ENCODE measurements at regions not wholly inside any gene's neighbourhood (a gene's known extent, or its start where the extent isn't known, plus 50 kb on each side); places are given as distances from the start of the nearest gene placed in this dataset.
A peak's percentile ranks its signal among the peaks of the same experiment; 100 is the strongest.

DNA sequence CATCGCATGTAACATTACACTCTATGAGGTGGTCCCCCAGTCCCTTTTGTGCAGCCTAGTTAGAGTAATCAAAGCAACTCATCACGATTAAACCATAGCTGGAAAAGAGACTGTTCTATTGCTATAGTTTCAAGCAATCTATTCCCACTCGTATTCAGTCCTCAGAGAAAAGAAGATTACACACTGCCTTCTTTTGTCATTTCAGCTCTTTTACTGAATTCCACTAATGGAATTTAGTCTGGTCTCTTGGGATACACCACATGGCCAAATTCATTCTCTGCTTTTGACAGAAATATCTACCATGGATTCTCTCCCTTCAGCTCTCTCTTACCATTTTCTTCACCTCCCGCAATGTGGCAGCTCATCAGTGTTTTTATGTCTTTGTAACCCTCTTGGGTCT lies 108.9 kb upstream of the HDAC9 start:
- H3K4me3 ChIP-seq (ENCODE audit: low read length), result no peak overlapping the region
- no peak overlapping the region for H3K9ac ChIP-seq (ENCODE audit: low read depth, low read length)
- H3K9me3 ChIP-seq (ENCODE audit: insufficient read depth, low read depth, low read length), result no peaks in the 10 kb centered on the region
- peaks cover 31% of the 10 kb centered on the region for H3K4me1 ChIP-seq (ENCODE audit: insufficient read depth, low read length)
- no peaks in the 10 kb centered on the region for H3K36me3 ChIP-seq (ENCODE audit: insufficient read depth, low read depth, low read length)
- no peak overlapping the region for H3K27ac ChIP-seq (ENCODE audit: low read length)
- no peaks in the 10 kb centered on the region for H3K27me3 ChIP-seq (ENCODE audit: insufficient read depth, low read length)

DNA sequence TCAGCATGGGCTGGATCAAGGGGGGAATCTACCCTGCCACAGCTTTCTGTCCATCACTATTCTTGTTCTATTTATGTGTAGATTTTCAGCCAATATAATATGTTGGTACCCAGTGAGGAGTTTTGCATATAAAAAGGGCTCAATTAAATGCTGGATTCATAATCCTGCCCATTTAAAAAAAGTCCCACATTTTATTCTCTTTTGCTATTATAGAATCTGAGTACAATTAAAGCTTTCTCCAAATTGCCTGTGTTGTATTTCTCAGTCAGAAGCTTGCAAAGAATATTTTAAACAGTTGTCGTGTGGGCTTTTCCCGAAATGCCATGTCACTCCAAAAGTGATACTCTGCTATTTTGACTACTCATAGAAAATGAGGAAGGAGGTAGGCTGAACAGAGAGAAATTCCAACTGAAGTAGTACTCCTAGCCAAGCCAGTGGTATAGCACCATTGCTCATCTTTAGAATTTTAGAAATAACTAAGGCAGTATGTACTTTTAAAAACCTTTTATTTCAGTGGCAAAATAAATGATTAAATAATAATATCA lies 108.3 kb upstream of the HDAC9 start:
- H3K4me3 ChIP-seq (ENCODE audit: low read length), result no peak overlapping the region
- H3K27me3 ChIP-seq (ENCODE audit: insufficient read depth, low read length), result no peaks in the 10 kb centered on the region
- H3K4me1 ChIP-seq (ENCODE audit: insufficient read depth, low read length), result peaks cover 31% of the 10 kb centered on the region
- H3K9me3 ChIP-seq (ENCODE audit: insufficient read depth, low read depth, low read length), result no peaks in the 10 kb centered on the region
- no peaks in the 10 kb centered on the region for H3K36me3 ChIP-seq (ENCODE audit: insufficient read depth, low read depth, low read length)
- no peak overlapping the region for H3K9ac ChIP-seq (ENCODE audit: low read depth, low read length)
- H3K27ac ChIP-seq (ENCODE audit: low read length), result no peak overlapping the region

DNA sequence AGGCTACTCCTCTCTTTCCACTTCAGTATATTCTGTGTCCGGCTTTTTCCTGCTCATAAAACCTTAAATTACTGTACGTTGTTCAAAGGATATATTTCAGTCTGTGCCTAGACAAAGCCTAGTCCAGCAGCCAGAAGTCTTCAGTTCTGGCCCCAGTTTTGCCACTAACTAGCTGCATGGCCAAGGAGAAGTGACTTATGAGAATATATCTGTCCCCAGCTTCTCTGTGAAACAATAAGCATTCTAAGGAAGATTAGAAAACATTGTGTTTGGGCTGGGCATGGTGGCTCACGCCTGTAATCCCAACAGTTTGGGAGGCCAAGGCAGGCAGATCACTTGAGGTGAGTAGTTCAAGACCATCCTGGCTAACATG lies 105.0 kb upstream of the HDAC9 start:
- no peak overlapping the region for H3K27ac ChIP-seq (ENCODE audit: low read length)
- H3K4me3 ChIP-seq (ENCODE audit: low read length), result no peak overlapping the region
- H3K4me1 ChIP-seq (ENCODE audit: insufficient read depth, low read length), result peaks cover 20% of the 10 kb centered on the region; the same call in 1 of the 2 replicates
- no peaks in the 10 kb centered on the region for H3K36me3 ChIP-seq (ENCODE audit: insufficient read depth, low read depth, low read length)
- no peaks in the 10 kb centered on the region for H3K27me3 ChIP-seq (ENCODE audit: insufficient read depth, low read length)
- no peak overlapping the region for H3K9ac ChIP-seq (ENCODE audit: low read depth, low read length)
- no peaks in the 10 kb centered on the region for H3K9me3 ChIP-seq (ENCODE audit: insufficient read depth, low read depth, low read length)

DNA sequence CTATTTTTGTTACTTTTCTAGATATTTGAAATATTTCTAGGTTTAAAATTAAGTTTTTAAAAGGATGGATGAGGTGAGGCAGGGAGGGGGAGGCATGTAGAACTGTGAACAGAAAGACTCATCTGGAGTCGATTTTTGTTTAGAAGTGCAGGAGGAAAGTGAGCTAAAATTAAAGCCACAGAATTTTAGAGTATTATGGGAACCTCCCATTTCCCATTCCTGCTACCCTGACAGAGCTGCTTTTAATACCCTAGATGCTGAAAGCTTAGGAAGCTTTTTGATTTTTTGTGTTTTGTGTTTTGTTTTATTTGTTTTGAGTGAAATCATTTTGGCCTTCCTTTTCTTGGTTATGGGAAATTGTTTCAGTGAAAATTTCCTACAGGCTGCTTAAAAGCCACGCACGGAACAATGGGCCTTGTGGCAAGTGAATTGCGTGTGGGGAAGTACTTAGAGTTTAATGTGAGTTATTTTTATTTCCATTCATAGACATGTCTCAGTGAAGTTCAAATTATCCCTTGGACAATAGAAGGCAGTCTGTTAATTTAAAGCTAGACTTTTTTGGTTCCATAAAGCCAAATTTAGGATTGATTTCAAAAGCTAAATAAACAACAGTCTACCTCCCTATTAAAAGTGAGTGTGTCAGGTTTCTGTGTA lies 102.0 kb upstream of the HDAC9 start:
- Histone ChIP-seq H3K27me3 (ENCODE audit: insufficient read depth, low read length) (no peaks in the 10 kb centered on the region), H3K9ac (ENCODE audit: low read depth, low read length) (no peak overlapping the region), H3K4me1 (ENCODE audit: insufficient read depth, low read length) (peaks cover 23% of the 10 kb centered on the region), H3K9me3 (ENCODE audit: insufficient read depth, low read depth, low read length) (no peaks in the 10 kb centered on the region), H3K4me3 (ENCODE audit: low read length) (no peak overlapping the region), H3K36me3 (ENCODE audit: insufficient read depth, low read depth, low read length) (no peaks in the 10 kb centered on the region), H3K27ac (ENCODE audit: low read length) (no peak overlapping the region)

DNA sequence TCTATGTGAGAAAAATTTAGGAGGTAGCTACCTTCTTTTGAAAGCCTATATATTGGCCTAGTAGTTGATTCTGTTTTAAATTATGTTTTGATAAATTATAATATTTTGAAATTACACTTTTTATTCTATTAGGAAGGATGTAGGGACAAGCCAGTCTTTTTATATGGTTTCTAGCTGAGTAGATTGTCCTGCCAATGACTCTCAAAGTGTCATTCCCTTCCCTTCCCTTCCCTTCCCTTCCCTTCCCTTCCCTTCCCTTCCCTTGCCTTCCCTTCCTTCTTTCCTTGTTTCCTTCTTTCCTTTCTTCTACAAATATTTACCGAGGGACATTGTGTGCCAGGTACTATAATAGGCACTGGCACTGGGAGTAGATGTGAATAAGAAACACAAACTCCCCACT lies 99.7 kb upstream of the HDAC9 start:
- Histone ChIP-seq H3K4me1 (ENCODE audit: insufficient read depth, low read length) (peaks cover 40% of the 10 kb centered on the region), H3K27me3 (ENCODE audit: insufficient read depth, low read length) (no peaks in the 10 kb centered on the region), H3K9me3 (ENCODE audit: insufficient read depth, low read depth, low read length) (no peaks in the 10 kb centered on the region), H3K27ac (ENCODE audit: low read length) (no peak overlapping the region), H3K4me3 (ENCODE audit: low read length) (no peak overlapping the region), H3K9ac (ENCODE audit: low read depth, low read length) (no peak overlapping the region), H3K36me3 (ENCODE audit: insufficient read depth, low read depth, low read length) (no peaks in the 10 kb centered on the region)

DNA sequence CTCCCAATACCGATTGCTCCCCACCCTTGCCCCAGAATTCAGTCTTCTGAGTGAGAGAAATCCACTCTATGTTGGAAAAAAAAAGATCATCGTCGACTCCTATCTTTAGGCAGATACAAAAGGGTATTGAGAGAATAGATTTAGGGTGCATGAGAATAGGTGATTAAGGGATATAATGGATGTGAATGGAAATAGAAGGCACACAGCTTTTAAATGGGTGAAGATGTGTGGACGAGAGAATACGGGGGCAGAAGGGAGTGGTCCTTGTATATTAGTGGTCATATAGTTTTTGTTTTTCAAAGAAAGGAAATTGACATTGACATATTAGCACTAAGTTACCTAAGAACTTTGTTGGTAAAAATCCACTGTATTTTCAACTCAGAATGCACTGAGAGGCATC lies 98.6 kb upstream of the HDAC9 start:
- Histone ChIP-seq H3K9ac (ENCODE audit: low read depth, low read length) (peak overlapping the region; percentile 7; the same call in 1 of the 2 replicates), H3K4me1 (ENCODE audit: insufficient read depth, low read length) (peaks cover 44% of the 10 kb centered on the region), H3K9me3 (ENCODE audit: insufficient read depth, low read depth, low read length) (no peaks in the 10 kb centered on the region), H3K36me3 (ENCODE audit: insufficient read depth, low read depth, low read length) (no peaks in the 10 kb centered on the region), H3K4me3 (ENCODE audit: low read length) (peak overlapping the region; percentile 17; the same call in 1 of the 2 replicates), H3K27ac (ENCODE audit: low read length) (no peak overlapping the region), H3K27me3 (ENCODE audit: insufficient read depth, low read length) (no peaks in the 10 kb centered on the region)

DNA sequence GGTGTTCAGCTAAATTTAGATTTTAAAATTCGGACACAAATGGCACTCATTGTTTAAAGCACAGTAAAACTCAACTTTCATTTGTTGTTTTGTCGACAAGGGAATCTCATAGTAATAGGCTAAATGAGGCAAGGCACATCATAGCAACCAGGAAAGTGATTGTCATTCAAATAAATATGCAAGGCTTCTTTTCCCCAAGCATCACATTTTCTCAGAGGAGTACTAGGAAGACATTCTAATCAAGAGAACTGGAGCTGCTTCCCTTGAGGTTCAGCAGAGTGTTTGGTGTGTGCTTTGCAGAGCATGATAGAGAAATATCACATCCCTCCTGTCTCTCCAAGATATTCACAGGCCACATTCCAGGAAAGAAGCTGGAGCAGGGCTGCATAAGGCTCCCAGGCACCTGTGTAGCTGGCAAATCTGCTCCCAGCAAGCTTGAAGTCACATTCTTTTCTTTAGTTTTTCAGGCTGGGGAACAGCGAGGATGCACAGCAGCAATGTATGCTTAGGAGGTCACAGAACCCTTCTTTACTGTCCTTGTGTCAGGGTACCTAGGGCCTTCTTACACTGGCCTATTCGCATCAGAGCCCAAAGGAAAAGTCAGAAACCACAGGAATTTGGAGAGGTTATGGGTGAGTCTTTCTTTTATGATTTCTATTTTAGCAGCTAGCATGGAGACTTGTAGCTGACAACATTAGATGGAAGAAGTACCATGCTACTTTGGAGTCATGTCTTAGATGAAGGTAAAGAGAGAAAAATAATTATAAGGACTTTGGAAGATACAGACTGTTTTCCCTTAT lies 95.9 kb upstream of the HDAC9 start:
- H3K9me3 ChIP-seq (ENCODE audit: insufficient read depth, low read depth, low read length), result no peaks in the 10 kb centered on the region
- H3K4me3 ChIP-seq (ENCODE audit: low read length), result no peak overlapping the region
- no peak overlapping the region for H3K27ac ChIP-seq (ENCODE audit: low read length)
- H3K27me3 ChIP-seq (ENCODE audit: insufficient read depth, low read length), result no peaks in the 10 kb centered on the region
- no peak overlapping the region; the same call in 1 of the 2 replicates for H3K9ac ChIP-seq (ENCODE audit: low read depth, low read length)
- peaks cover 44% of the 10 kb centered on the region for H3K4me1 ChIP-seq (ENCODE audit: insufficient read depth, low read length)
- H3K36me3 ChIP-seq (ENCODE audit: insufficient read depth, low read depth, low read length), result no peaks in the 10 kb centered on the region

DNA sequence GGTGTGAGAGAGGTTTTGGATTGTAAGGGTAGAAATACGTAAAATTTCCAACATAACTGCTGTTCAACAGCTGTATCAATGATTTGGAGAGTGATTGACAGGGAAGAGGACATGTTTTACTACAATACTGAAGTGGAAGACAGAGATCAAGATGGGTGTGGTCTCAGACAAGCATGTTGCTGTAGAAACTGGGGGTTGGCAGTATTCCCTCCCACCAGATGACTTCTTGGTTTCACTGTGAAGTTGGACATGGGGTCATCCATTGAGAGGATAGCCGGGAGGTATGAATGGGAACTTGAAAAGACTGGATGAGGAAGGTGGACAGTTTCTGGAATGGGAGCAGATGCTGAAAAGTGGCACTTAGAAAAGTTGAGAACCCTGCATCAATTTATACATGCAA lies 95.3 kb upstream of the HDAC9 start:
- no peak overlapping the region for H3K9ac ChIP-seq (ENCODE audit: low read depth, low read length)
- no peaks in the 10 kb centered on the region for H3K36me3 ChIP-seq (ENCODE audit: insufficient read depth, low read depth, low read length)
- no peaks in the 10 kb centered on the region for H3K9me3 ChIP-seq (ENCODE audit: insufficient read depth, low read depth, low read length)
- peaks cover 47% of the 10 kb centered on the region for H3K4me1 ChIP-seq (ENCODE audit: insufficient read depth, low read length)
- H3K27ac ChIP-seq (ENCODE audit: low read length), result no peak overlapping the region
- no peak overlapping the region for H3K4me3 ChIP-seq (ENCODE audit: low read length)
- no peaks in the 10 kb centered on the region for H3K27me3 ChIP-seq (ENCODE audit: insufficient read depth, low read length)

DNA sequence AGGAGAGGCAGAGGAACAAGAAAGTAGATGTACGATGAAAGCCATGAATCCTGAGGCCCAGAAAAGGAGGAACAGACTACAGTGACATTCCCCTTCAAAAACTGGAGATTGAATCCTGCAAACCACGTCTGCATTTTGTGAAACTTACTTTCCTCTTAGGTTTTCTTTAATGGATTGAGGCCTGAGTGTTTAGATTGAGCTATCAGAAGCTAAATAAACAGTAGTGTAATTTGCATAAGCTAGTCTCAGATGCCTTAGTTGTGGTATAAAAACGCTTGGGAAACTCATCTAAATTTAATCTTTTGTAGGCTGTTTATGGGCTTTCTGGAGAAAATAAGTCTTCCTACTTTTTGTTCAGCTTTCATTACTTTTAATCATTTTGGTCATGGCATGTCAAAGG lies 94.8 kb upstream of the HDAC9 start:
- H3K36me3 ChIP-seq (ENCODE audit: insufficient read depth, low read depth, low read length), result no peaks in the 10 kb centered on the region
- H3K9ac ChIP-seq (ENCODE audit: low read depth, low read length), result no peak overlapping the region
- no peak overlapping the region for H3K4me3 ChIP-seq (ENCODE audit: low read length)
- H3K27ac ChIP-seq (ENCODE audit: low read length), result no peak overlapping the region
- no peaks in the 10 kb centered on the region for H3K9me3 ChIP-seq (ENCODE audit: insufficient read depth, low read depth, low read length)
- H3K4me1 ChIP-seq (ENCODE audit: insufficient read depth, low read length), result peaks cover 49% of the 10 kb centered on the region
- H3K27me3 ChIP-seq (ENCODE audit: insufficient read depth, low read length), result no peaks in the 10 kb centered on the region

DNA sequence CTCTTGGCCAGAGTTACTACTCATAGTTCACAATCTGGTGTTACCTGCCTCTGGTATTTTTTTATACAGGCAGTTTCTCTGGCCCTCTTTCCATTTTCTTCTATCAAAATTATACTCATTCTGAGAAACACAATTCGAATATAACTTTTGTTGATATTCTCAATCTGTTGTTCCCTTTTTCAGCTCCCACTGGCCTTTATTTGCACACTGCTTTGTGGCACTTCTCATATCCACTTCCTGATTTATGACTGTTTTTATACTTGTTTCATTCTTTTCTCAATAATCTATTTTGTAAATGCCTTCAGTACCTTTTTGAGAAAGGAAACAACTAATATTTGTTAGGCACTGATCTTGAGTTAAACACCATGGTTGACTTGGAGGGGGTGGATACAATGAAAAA lies 93.8 kb upstream of the HDAC9 start:
- no peak overlapping the region for H3K4me3 ChIP-seq (ENCODE audit: low read length)
- no peaks in the 10 kb centered on the region for H3K27me3 ChIP-seq (ENCODE audit: insufficient read depth, low read length)
- peaks cover 45% of the 10 kb centered on the region for H3K4me1 ChIP-seq (ENCODE audit: insufficient read depth, low read length)
- no peak overlapping the region for H3K27ac ChIP-seq (ENCODE audit: low read length)
- H3K36me3 ChIP-seq (ENCODE audit: insufficient read depth, low read depth, low read length), result no peaks in the 10 kb centered on the region
- H3K9ac ChIP-seq (ENCODE audit: low read depth, low read length), result no peak overlapping the region
- no peaks in the 10 kb centered on the region for H3K9me3 ChIP-seq (ENCODE audit: insufficient read depth, low read depth, low read length)

DNA sequence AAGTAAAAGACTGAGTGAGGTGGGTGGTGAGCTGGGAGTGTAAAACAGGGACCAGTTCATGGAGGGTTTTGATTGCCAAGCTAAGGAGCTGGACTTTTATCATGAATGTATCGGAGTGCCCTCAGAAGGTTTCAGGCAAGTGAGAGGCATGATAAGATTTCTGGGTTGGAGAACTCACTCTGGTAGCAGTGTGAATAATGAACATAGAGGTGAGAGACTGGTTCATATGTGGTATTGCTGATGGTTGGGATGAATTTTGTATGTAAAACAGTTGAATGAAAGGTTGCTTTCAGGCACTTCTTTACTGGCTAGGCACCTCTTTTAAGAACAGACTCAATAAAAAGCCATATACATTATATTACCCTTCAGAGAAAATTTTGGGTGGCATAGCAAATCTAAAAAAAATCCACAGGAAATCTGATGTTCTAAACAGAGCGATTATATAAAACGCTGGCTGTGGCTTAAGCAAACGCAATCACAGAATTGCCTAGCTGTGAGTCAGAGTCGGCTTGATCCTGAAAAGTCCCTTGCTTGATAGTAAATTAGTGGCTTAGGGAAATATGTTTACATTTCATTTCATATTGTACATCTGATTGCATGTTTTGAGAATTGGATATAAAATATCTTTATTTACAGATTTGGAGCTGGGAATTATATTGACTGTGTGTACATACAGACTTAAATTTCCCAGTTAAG lies 92.9 kb upstream of the HDAC9 start:
- Histone ChIP-seq H3K9me3 (ENCODE audit: insufficient read depth, low read depth, low read length) (no peaks in the 10 kb centered on the region), H3K4me3 (ENCODE audit: low read length) (no peak overlapping the region), H3K36me3 (ENCODE audit: insufficient read depth, low read depth, low read length) (no peaks in the 10 kb centered on the region), H3K4me1 (ENCODE audit: insufficient read depth, low read length) (peaks cover 44% of the 10 kb centered on the region), H3K9ac (ENCODE audit: low read depth, low read length) (no peak overlapping the region), H3K27me3 (ENCODE audit: insufficient read depth, low read length) (no peaks in the 10 kb centered on the region), H3K27ac (ENCODE audit: low read length) (no peak overlapping the region)

Measured in iPS-20b (cell line).